ENCODE measurements at regions not wholly inside any gene's neighbourhood (a gene's known extent, or its start where the extent isn't known, plus 50 kb on each side); places are given as distances from the start of the nearest gene placed in this dataset.

DNA sequence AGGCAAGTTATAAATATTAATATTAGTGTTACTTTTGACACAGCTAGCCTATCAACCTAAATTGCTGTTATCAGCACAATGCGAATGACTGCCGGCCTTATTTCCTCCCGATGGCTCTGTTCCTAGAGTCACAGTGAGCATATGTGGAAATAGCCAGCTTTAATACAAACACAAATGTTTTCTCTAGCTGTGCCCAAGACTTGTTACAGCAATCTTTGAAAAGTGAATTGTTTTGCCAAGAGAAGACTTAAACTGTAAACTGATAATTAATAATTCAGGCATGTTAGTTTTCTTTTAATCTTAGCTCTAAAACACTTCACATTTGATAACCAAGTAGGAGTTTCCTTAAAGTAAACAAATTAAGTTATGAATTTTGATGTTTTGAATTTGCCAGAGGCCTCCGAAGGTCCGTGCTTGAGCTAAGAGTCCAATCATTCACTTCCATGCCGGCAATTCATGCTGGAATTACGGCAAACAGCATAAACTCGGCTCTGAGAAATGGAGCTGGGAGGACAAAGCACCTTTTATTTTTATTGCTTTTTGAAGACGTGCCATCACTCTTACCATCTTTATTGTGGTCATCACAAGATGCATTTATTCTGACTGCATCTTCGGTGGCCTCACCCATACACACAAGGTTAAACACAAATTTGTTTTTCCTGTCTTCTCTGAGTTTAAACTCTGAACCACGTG lies 184.5 kb upstream of the CWC22 start:
- ATAC-seq = no peak
- no peak overlapping the region for H3K4me3 ChIP-seq

DNA sequence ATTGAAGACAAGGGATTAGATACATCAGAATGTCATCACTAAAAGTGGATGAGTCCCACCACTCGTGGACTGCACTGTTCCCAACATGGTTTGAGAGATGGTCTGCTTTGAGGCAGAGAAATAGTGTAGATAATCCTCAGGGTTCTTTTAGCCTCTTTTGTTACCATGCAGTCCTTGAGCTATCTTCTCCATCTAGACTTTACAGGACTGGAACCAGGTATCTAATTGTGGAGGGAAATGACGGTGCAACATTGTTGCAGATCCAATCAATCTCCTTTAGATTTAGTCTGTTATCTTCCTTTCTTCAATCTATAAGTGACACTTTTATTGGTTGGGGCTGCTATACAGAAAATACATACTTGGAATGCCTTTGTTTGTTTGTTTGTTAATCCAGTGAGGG lies 183.8 kb upstream of the CWC22 start:
- no peak for ATAC-seq
- TF ChIP-seq, protein P1, sequence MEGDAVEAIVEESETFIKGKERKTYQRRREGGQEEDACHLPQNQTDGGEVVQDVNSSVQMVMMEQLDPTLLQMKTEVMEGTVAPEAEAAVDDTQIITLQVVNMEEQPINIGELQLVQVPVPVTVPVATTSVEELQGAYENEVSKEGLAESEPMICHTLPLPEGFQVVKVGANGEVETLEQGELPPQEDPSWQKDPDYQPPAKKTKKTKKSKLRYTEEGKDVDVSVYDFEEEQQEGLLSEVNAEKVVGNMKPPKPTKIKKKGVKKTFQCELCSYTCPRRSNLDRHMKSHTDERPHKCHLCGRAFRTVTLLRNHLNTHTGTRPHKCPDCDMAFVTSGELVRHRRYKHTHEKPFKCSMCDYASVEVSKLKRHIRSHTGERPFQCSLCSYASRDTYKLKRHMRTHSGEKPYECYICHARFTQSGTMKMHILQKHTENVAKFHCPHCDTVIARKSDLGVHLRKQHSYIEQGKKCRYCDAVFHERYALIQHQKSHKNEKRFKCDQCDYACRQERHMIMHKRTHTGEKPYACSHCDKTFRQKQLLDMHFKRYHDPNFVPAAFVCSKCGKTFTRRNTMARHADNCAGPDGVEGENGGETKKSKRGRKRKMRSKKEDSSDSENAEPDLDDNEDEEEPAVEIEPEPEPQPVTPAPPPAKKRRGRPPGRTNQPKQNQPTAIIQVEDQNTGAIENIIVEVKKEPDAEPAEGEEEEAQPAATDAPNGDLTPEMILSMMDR (IDR thresholded peaks at IDR 0.05) = no peak
- H3K4me3 ChIP-seq = no peak overlapping the region
- H3K9me3 ChIP-seq = no peaks in the 10 kb centered on the region
- H3K27ac ChIP-seq = no peak overlapping the region
- no peaks in the 10 kb centered on the region for H3K36me3 ChIP-seq
- intact Hi-C loops (cut with DNase I) = no loop called here
- no peaks in the 10 kb centered on the region for H3K4me1 ChIP-seq
- no peaks in the 10 kb centered on the region for H3K27me3 ChIP-seq (ENCODE audit: low read depth)
- no peak for DNase-seq

More for the DNA sequence above, 184.5 kb upstream of the CWC22 start:
- no peak for DNase-seq
- H3K4me1 ChIP-seq = no peaks in the 10 kb centered on the region
- no peaks in the 10 kb centered on the region for H3K27me3 ChIP-seq (ENCODE audit: low read depth)
- no peaks in the 10 kb centered on the region for H3K36me3 ChIP-seq
- TF ChIP-seq, protein P1 (IDR thresholded peaks at IDR 0.05) = no peak
- intact Hi-C loops (cut with DNase I) = no loop called here
- no peaks in the 10 kb centered on the region for H3K9me3 ChIP-seq
- H3K27ac ChIP-seq = no peak overlapping the region

DNA sequence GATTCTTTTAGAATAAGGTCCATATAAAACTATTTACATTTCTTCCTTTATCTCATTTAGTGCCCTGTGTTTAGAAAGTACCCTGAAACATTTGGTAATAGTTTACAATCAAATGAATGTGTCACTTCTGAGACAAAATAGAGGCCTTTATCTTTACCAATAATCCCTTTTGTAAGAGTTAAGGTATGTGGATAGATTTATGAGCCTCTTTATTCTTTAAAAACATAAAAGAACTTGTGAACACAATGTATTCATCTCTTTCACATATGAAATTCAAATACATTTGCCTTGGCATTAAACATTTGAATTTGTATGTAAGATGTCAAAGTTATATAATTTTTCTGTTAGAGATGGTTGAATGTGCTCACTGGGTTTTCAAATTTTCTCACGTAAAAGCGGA lies 180.5 kb upstream of the CWC22 start:
- ATAC-seq = no peak

DNA sequence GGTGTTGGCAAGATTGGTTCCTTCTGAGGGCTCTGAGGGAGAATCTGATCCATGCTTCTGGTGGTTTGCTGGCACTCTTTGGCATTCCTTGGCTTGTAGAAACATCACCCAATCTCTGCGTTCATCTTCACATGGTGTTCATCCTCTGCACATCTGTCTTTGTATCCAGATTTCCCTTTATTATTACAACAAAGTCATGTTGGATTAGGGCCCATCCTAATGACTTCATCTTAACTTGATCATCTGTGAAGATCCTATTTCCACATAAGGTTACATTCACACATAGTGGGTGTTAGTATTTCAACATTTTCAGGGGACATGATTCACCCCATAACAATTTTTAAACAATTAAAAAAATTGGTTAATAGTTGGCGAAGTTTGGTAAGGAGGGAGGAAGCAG lies 177.4 kb upstream of the CWC22 start:
- Histone ChIP-seq H3K9me3 (no peaks in the 10 kb centered on the region), H3K27ac (no peak overlapping the region), H3K4me1 (no peaks in the 10 kb centered on the region), H3K27me3 (ENCODE audit: low read depth) (no peaks in the 10 kb centered on the region), H3K36me3 (no peaks in the 10 kb centered on the region), H3K4me3 (no peak overlapping the region)
- no peak for DNase-seq
- no peak for ATAC-seq
- intact Hi-C loops (cut with DNase I) = no loop called here
- TF ChIP-seq, protein P1 (IDR thresholded peaks at IDR 0.05) = no peak

More for the DNA sequence above, 180.5 kb upstream of the CWC22 start:
- no peaks in the 10 kb centered on the region for H3K9me3 ChIP-seq
- intact Hi-C loops (cut with DNase I) = no loop called here
- H3K4me1 ChIP-seq = no peaks in the 10 kb centered on the region
- H3K4me3 ChIP-seq = no peak overlapping the region
- H3K36me3 ChIP-seq = no peaks in the 10 kb centered on the region
- TF ChIP-seq, protein P1 (IDR thresholded peaks at IDR 0.05) = no peak
- H3K27ac ChIP-seq = no peak overlapping the region
- no peaks in the 10 kb centered on the region for H3K27me3 ChIP-seq (ENCODE audit: low read depth)
- DNase-seq = no peak

DNA sequence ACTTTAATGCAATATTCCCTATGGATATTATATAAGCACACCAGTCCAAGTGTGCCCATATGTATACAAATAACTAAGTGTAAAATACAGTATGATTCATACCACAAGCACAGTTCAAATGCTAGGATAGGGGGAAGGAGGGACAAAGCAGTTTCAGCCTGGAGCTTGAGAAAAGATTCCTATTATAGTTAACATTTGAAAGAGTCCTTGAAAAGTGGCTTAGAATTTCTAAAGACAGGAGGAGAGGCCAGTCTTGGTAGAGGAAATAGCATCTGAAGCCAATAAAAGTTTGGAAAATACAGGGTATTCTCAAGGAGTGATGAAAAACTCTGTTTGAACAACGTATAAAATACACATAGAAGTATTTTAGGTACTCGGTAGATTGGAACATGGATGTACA lies 173.4 kb upstream of the CWC22 start:
- intact Hi-C loops (cut with DNase I) = no loop called here
- no peaks in the 10 kb centered on the region for H3K27me3 ChIP-seq (ENCODE audit: low read depth)
- ATAC-seq (no peak), DNase-seq (no peak)
- H3K4me3 ChIP-seq = no peak overlapping the region
- TF ChIP-seq, protein P1 (IDR thresholded peaks at IDR 0.05) = no peak
- no peaks in the 10 kb centered on the region for H3K9me3 ChIP-seq
- no peaks in the 10 kb centered on the region for H3K4me1 ChIP-seq
- H3K27ac ChIP-seq = no peak overlapping the region
- no peaks in the 10 kb centered on the region for H3K36me3 ChIP-seq
